Uterus (tissue), 2 donors: ENCODE measurements at regions not wholly inside any gene's neighbourhood (a gene's known extent, or its start where the extent isn't known, plus 50 kb on each side); places are given as distances from the start of the nearest gene placed in this dataset.

ENCODE experiments used
- POLR2A ChIP-seq, 2 donors: fragments of 450-650 bp; IDR thresholded peaks; one replicate each; pipeline ENCODE4 v1.6.1; 2016; ENCODE audit warnings: antibody characterized with exemption in 2 of 2, mild to moderate bottlenecking in 1 of 2, moderate library complexity in 1 of 2
- TF ChIP-seq, protein P1 (sequence below), 4 experiments: fragments of 200-600 bp in 2 of 4; fragments of 450-650 bp in 2 of 4; sonication (generic) in 2 of 4; IDR thresholded peaks; one replicate each; pipeline ENCODE4 v1.5.1; 2016 to 2019; ENCODE audit warnings: antibody characterized with exemption in 4 of 4, mild to moderate bottlenecking in 2 of 4, moderate library complexity in 1 of 4

DNA sequence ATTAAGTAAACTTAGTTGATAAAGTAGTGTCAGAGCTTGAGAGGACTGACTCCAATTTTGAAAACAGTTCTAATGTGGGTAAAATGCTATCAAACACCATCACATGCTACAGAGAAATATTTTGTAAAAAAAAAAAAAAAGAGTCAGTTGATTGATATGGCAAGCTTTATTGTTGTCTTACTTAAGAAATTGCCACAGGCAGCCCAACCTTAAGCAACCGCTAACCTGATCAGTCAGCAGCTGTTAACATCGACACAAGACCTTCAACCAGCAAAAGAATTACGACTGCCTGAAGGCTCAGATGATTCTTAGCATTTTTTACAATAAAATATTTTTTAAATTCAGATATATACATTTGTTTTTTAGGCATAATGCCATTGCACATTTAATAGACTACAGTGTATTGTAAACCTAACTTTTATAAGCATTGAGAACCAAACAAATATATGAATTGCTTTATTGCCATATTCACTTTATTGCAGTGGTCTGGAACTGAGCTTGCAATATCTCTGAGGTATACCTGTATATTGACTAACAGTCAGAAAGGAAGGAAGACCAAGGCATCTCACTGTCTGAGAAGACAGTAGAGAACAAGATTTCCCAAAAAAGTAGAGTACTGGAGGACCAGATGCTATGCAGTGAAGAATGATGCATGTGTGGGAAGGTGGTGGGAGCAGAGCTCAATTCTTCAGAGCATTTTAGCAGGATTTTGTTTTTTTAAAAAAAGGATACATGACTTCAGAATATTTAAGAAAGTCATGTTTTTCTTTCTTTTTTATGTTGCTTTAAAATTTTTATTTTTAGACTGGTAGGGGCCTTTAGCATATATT is 973.8 kb upstream of the GYPC start:
- TF ChIP-seq, protein P1, sequence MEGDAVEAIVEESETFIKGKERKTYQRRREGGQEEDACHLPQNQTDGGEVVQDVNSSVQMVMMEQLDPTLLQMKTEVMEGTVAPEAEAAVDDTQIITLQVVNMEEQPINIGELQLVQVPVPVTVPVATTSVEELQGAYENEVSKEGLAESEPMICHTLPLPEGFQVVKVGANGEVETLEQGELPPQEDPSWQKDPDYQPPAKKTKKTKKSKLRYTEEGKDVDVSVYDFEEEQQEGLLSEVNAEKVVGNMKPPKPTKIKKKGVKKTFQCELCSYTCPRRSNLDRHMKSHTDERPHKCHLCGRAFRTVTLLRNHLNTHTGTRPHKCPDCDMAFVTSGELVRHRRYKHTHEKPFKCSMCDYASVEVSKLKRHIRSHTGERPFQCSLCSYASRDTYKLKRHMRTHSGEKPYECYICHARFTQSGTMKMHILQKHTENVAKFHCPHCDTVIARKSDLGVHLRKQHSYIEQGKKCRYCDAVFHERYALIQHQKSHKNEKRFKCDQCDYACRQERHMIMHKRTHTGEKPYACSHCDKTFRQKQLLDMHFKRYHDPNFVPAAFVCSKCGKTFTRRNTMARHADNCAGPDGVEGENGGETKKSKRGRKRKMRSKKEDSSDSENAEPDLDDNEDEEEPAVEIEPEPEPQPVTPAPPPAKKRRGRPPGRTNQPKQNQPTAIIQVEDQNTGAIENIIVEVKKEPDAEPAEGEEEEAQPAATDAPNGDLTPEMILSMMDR (IDR thresholded peaks at IDR 0.05): no peak
- no peak for TF ChIP-seq POLR2A (IDR thresholded peaks at IDR 0.05)
